GM12873 (cell line): ENCODE measurements at regions not wholly inside any gene's neighbourhood (a gene's known extent, or its start where the extent isn't known, plus 50 kb on each side); places are given as distances from the start of the nearest gene placed in this dataset.

Experiments used
- CTCF ChIP-seq: IDR thresholded peaks from 2 replicates; pipeline ENCODE4 v1.5.1; 2012; ENCODE audit warnings: low read depth, mild to moderate bottlenecking, moderate library complexity, low read length, control low read depth; ENCODE audit not compliant: insufficient read depth; ENCODE audit errors: missing control alignments

- no peak for TF ChIP-seq CTCF
Measured at GRCh38 chrX:138769918-138770317, 58.4 kb upstream of the FGF13 start.

- no peak for TF ChIP-seq CTCF
Measured at GRCh38 chrX:138765051-138765450, 53.5 kb upstream of the FGF13 start.

GRCh38 chrX:138763761-138764160, 52.2 kb upstream of the FGF13 start:
- no peak for TF ChIP-seq CTCF

- no peak for TF ChIP-seq CTCF
Measured at GRCh38 chrX:138761380-138761779, 49.9 kb upstream of the FGF13 start.
